Muscle layer of colon (tissue), 2 donors: ENCODE measurements at regions not wholly inside any gene's neighbourhood (a gene's known extent, or its start where the extent isn't known, plus 50 kb on each side); places are given as distances from the start of the nearest gene placed in this dataset.

Experiments
- H3K27ac ChIP-seq: one replicate; pipeline ENCODE4 v1.7.0; 2013; ENCODE audit warnings: low read depth, mild to moderate bottlenecking, low read length, moderate library complexity
- H3K27me3 ChIP-seq, 2 donors: one replicate each; pipeline ENCODE4 v1.7.0; 2013; ENCODE audit warnings: low read length in 2 of 2, mild to moderate bottlenecking in 2 of 2; ENCODE audit not compliant: insufficient read depth in 2 of 2, control insufficient read depth in 1 of 2
- H3K36me3 ChIP-seq: one replicate; pipeline ENCODE4 v1.7.0; 2013; ENCODE audit warnings: mild to moderate bottlenecking, low read length; ENCODE audit not compliant: insufficient read depth
- H3K4me1 ChIP-seq: one replicate; pipeline ENCODE4 v1.7.0; 2013; ENCODE audit warnings: mild to moderate bottlenecking, low read length; ENCODE audit not compliant: insufficient read depth
- H3K4me3 ChIP-seq, 2 donors: one replicate each; pipeline ENCODE4 v1.7.0; 2013; ENCODE audit warnings: low read length in 2 of 2, low read depth in 1 of 2, mild to moderate bottlenecking in 1 of 2, moderate library complexity in 1 of 2
- H3K9ac ChIP-seq: one replicate; pipeline ENCODE4 v1.7.0; 2013; ENCODE audit warnings: low read length
- H3K9me3 ChIP-seq: one replicate; pipeline ENCODE4 v1.7.0; 2013; ENCODE audit warnings: mild to moderate bottlenecking, low read length
- donor health status: abdominal sarcoma.
- donor health status: Adenocarcinoma of cecum.

- H3K27ac ChIP-seq = no peak overlapping the region
- H3K27me3 ChIP-seq = no peaks in the 10 kb centered on the region
- no peaks in the 10 kb centered on the region for H3K9me3 ChIP-seq
- H3K4me1 ChIP-seq = peaks cover 9% of the 10 kb centered on the region
- H3K9ac ChIP-seq = no peak overlapping the region
- no peaks in the 10 kb centered on the region for H3K36me3 ChIP-seq
- H3K4me3 ChIP-seq = no peak overlapping the region
These were observed 193.9 kb upstream of the TMC3 start for GRCh38 chr15:81567924-81568323.

- Histone ChIP-seq H3K27me3 (no peaks in the 10 kb centered on the region), H3K27ac (no peak overlapping the region), H3K4me1 (peaks cover 14% of the 10 kb centered on the region), H3K36me3 (no peaks in the 10 kb centered on the region), H3K4me3 (no peak overlapping the region), H3K9me3 (no peaks in the 10 kb centered on the region), H3K9ac (no peak overlapping the region)
These were observed 189.0 kb upstream of the TMC3 start for GRCh38 chr15:81562986-81563385.

GRCh38 chr15:81560405-81560804 lies 186.4 kb upstream of the TMC3 start:
- H3K4me1 ChIP-seq = peaks cover 14% of the 10 kb centered on the region
- no peak overlapping the region for H3K4me3 ChIP-seq
- no peak overlapping the region for H3K9ac ChIP-seq
- no peaks in the 10 kb centered on the region for H3K36me3 ChIP-seq
- H3K27me3 ChIP-seq = no peaks in the 10 kb centered on the region
- no peaks in the 10 kb centered on the region for H3K9me3 ChIP-seq
- no peak overlapping the region for H3K27ac ChIP-seq

GRCh38 chr15:81558056-81558455 lies 184.0 kb upstream of the TMC3 start:
- no peak overlapping the region for H3K4me3 ChIP-seq
- no peaks in the 10 kb centered on the region for H3K9me3 ChIP-seq
- H3K4me1 ChIP-seq = peaks cover 6% of the 10 kb centered on the region
- H3K36me3 ChIP-seq = no peaks in the 10 kb centered on the region
- no peaks in the 10 kb centered on the region for H3K27me3 ChIP-seq
- H3K9ac ChIP-seq = no peak overlapping the region
- no peak overlapping the region for H3K27ac ChIP-seq

GRCh38 chr15:81555346-81555745 lies 181.3 kb upstream of the TMC3 start:
- no peaks in the 10 kb centered on the region for H3K4me1 ChIP-seq
- no peak overlapping the region for H3K9ac ChIP-seq
- H3K4me3 ChIP-seq = no peak overlapping the region
- H3K36me3 ChIP-seq = no peaks in the 10 kb centered on the region
- no peaks in the 10 kb centered on the region for H3K27me3 ChIP-seq
- no peaks in the 10 kb centered on the region for H3K9me3 ChIP-seq
- H3K27ac ChIP-seq = no peak overlapping the region

- Histone ChIP-seq H3K4me3 (no peak overlapping the region), H3K9me3 (no peaks in the 10 kb centered on the region), H3K4me1 (peaks cover 27% of the 10 kb centered on the region), H3K27me3 (no peaks in the 10 kb centered on the region), H3K9ac (no peak overlapping the region), H3K27ac (peak overlapping the region; percentile 12), H3K36me3 (no peaks in the 10 kb centered on the region)
These were observed 174.5 kb upstream of the TMC3 start for GRCh38 chr15:81548365-81549130.

- Histone ChIP-seq H3K36me3 (no peaks in the 10 kb centered on the region), H3K4me3 (no peak overlapping the region), H3K9me3 (no peaks in the 10 kb centered on the region), H3K27ac (peak overlapping the region; percentile 33), H3K27me3 (no peaks in the 10 kb centered on the region), H3K9ac (no peak overlapping the region), H3K4me1 (peaks cover 27% of the 10 kb centered on the region)
These were observed 173.6 kb upstream of the TMC3 start for GRCh38 chr15:81547521-81548132.

GRCh38 chr15:81544385-81544784 lies 170.4 kb upstream of the TMC3 start:
- Histone ChIP-seq H3K4me3 (no peak overlapping the region), H3K27ac (no peak overlapping the region), H3K27me3 (no peaks in the 10 kb centered on the region)

GRCh38 chr15:81540909-81541308 lies 166.9 kb upstream of the TMC3 start:
- Histone ChIP-seq H3K27ac (no peak overlapping the region), H3K4me1 (peaks cover 8% of the 10 kb centered on the region), H3K27me3 (no peaks in the 10 kb centered on the region), H3K4me3 (no peak overlapping the region), H3K9me3 (no peaks in the 10 kb centered on the region), H3K36me3 (no peaks in the 10 kb centered on the region), H3K9ac (no peak overlapping the region)

More at GRCh38 chr15:81544385-81544784, 170.4 kb upstream of the TMC3 start:
- H3K9me3 ChIP-seq = no peaks in the 10 kb centered on the region
- peaks cover 29% of the 10 kb centered on the region for H3K4me1 ChIP-seq
- no peaks in the 10 kb centered on the region for H3K36me3 ChIP-seq
- H3K9ac ChIP-seq = no peak overlapping the region

- no peaks in the 10 kb centered on the region for H3K36me3 ChIP-seq
- H3K27ac ChIP-seq = no peak overlapping the region
- no peaks in the 10 kb centered on the region for H3K9me3 ChIP-seq
- H3K4me1 ChIP-seq = peaks cover 15% of the 10 kb centered on the region
- H3K4me3 ChIP-seq = no peak overlapping the region
- H3K27me3 ChIP-seq = no peaks in the 10 kb centered on the region
- no peak overlapping the region for H3K9ac ChIP-seq
These were observed 162.3 kb upstream of the TMC3 start for GRCh38 chr15:81536356-81536755.

- Histone ChIP-seq H3K9ac (no peak overlapping the region), H3K27ac (no peak overlapping the region), H3K4me3 (no peak overlapping the region), H3K4me1 (peaks cover 29% of the 10 kb centered on the region), H3K9me3 (no peaks in the 10 kb centered on the region), H3K36me3 (no peaks in the 10 kb centered on the region), H3K27me3 (no peaks in the 10 kb centered on the region)
These were observed 160.1 kb upstream of the TMC3 start for GRCh38 chr15:81534124-81534523.

GRCh38 chr15:81532001-81532400 lies 158.0 kb upstream of the TMC3 start:
- Histone ChIP-seq H3K27ac (no peak overlapping the region), H3K4me3 (no peak overlapping the region), H3K4me1 (peaks cover 29% of the 10 kb centered on the region), H3K9ac (no peak overlapping the region), H3K9me3 (no peaks in the 10 kb centered on the region), H3K27me3 (no peaks in the 10 kb centered on the region), H3K36me3 (no peaks in the 10 kb centered on the region)
